ENCODE measurements at regions not wholly inside any gene's neighbourhood (a gene's known extent, or its start where the extent isn't known, plus 50 kb on each side); places are given as distances from the start of the nearest gene placed in this dataset.
"Not testable (repeated sequence)": the region's sequence is repeated elsewhere in the genome, so short reads cannot be mapped to it uniquely, and the experiment has no call there.

GRCh38 chr19:30943101-30943843, 406.0 kb downstream of the TSHZ3 start:
- DNase-seq (ENCODE audit: low read depth in 2 of 2) = no peak

- DNase-seq (ENCODE audit: low read depth in 2 of 2) = no peak
These were observed 406.6 kb downstream of the TSHZ3 start for GRCh38 chr19:30942636-30943035.

GRCh38 chr19:30941591-30941990, 407.6 kb downstream of the TSHZ3 start:
- no peak for DNase-seq (ENCODE audit: low read depth in 2 of 2)

GRCh38 chr19:30936276-30936675, 413.0 kb downstream of the TSHZ3 start:
- no peak for DNase-seq (ENCODE audit: low read depth in 2 of 2)

- DNase-seq (ENCODE audit: low read depth in 2 of 2) = no peak
These were observed 414.1 kb downstream of the TSHZ3 start for GRCh38 chr19:30935146-30935545.

GRCh38 chr19:30933454-30933853, 415.8 kb downstream of the TSHZ3 start:
- DNase-seq (ENCODE audit: low read depth in 2 of 2) = not testable (repeated sequence)

GRCh38 chr19:30932854-30933253, 416.4 kb downstream of the TSHZ3 start:
- DNase-seq (ENCODE audit: low read depth in 2 of 2) = no peak

- no peak for DNase-seq (ENCODE audit: low read depth in 2 of 2)
These were observed 418.1 kb downstream of the TSHZ3 start for GRCh38 chr19:30930941-30931706.

- DNase-seq (ENCODE audit: low read depth in 2 of 2) = no peak
These were observed 421.5 kb downstream of the TSHZ3 start for GRCh38 chr19:30927705-30928104.

- DNase-seq (ENCODE audit: low read depth in 2 of 2) = no peak
These were observed 424.6 kb downstream of the TSHZ3 start for GRCh38 chr19:30924670-30925069.

- no peak for DNase-seq (ENCODE audit: low read depth in 2 of 2)
These were observed 425.1 kb downstream of the TSHZ3 start for GRCh38 chr19:30924069-30924636.

- DNase-seq (ENCODE audit: low read depth in 2 of 2) = no peak
These were observed 425.6 kb downstream of the TSHZ3 start for GRCh38 chr19:30923621-30924020.

GRCh38 chr19:30923096-30923495, 426.1 kb downstream of the TSHZ3 start:
- no peak for DNase-seq (ENCODE audit: low read depth in 2 of 2)

- no peak for DNase-seq (ENCODE audit: low read depth in 2 of 2)
These were observed 429.0 kb downstream of the TSHZ3 start for GRCh38 chr19:30920222-30920621.

- DNase-seq (ENCODE audit: low read depth in 2 of 2) = no peak
These were observed 429.5 kb downstream of the TSHZ3 start for GRCh38 chr19:30919737-30920136.

- no peak for DNase-seq (ENCODE audit: low read depth in 2 of 2)
These were observed 433.0 kb downstream of the TSHZ3 start for GRCh38 chr19:30916238-30916637.

- DNase-seq (ENCODE audit: low read depth in 2 of 2) = no peak
These were observed 437.7 kb downstream of the TSHZ3 start for GRCh38 chr19:30911491-30911890.

- no peak for DNase-seq (ENCODE audit: low read depth in 2 of 2)
These were observed 438.6 kb downstream of the TSHZ3 start for GRCh38 chr19:30910485-30911240.

GRCh38 chr19:30909216-30909615, 440.0 kb downstream of the TSHZ3 start:
- DNase-seq (ENCODE audit: low read depth in 2 of 2) = no peak

- DNase-seq (ENCODE audit: low read depth in 2 of 2) = no peak
These were observed 440.9 kb downstream of the TSHZ3 start for GRCh38 chr19:30908262-30908771.

GRCh38 chr19:30906871-30907270, 442.4 kb downstream of the TSHZ3 start:
- no peak for DNase-seq (ENCODE audit: low read depth in 2 of 2)

- DNase-seq (ENCODE audit: low read depth in 2 of 2) = no peak
These were observed 449.2 kb downstream of the TSHZ3 start for GRCh38 chr19:30900051-30900450.
